NCI-H345 treated with DMSO at 0.1 percent for 48 hours (cell line): ENCODE measurements at regions not wholly inside any gene's neighbourhood (a gene's known extent, or its start where the extent isn't known, plus 50 kb on each side); places are given as distances from the start of the nearest gene placed in this dataset.
"Not testable (repeated sequence)": the region's sequence is repeated elsewhere in the genome, so short reads cannot be mapped to it uniquely, and the experiment has no call there.

Experiments
- DNase-seq: peaks from one replicate; lab custom pipeline; 2025; ENCODE audit not compliant: unreplicated experiment; lab: John Stamatoyannopoulos, UW

- no peak for DNase-seq
Observed at GRCh38 chr13:90648497-90648896, 699.0 kb upstream of the MIR17HG start.

DNA sequence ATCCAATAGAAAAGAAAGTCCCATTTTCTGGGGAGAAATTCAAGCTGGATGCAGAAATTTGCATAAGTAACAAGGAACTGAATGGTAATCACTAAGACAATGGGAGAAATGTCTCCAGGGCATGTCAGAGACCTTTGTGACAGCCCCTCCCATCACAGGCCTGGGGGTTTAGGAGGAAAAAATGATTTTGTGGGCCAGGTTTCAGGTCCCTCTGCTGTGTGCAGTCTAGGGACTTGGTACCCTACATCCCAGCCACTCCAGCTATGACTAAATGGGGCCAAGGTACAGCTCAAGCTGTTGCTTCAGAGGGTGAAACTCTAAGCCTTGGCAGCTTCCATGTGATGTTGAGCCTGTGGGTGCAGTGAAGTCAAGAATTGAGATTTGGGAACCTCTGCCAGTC lies 695.5 kb upstream of the MIR17HG start:
- no peak for DNase-seq

- no peak for DNase-seq
Observed at GRCh38 chr13:90654970-90655369, 692.5 kb upstream of the MIR17HG start.

DNA sequence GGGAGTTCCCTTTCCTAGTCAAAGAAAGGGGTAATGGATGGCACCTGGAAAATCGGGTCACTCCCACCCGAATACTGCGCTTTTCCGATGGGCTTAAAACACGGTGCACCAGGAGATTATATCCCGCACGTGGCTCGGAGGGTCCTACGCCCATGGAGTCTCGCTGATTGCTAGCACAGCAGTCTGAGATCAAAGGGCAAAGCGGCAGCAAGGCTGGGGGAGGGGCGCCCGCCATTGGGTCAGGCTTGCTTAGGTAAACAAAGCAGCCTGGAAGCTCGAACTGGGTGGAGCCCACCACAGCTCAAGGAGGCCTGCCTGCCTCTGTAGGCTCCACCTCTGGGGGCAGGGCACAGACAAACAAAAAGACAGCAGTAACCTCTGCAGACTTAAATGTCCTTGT lies 683.3 kb upstream of the MIR17HG start:
- not testable (repeated sequence) for DNase-seq

DNA sequence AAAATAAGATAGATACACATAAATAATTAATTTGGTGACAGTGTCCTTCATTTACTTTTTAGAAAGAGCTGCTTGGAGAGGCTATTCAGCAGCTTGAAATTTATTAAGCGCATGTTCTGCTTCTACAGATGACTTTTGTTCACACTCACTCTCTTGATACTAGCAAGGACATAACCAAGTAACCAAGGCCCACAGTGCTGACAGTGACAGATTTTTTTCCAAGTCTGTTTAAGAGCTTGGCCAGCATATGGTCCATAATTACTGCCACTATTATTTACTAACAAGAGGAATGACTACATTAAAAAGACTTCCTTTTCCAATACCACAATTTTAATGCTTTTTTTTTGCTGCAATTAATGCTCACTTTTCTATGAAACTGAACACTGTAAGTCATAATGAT lies 673.7 kb upstream of the MIR17HG start:
- DNase-seq: no peak

GRCh38 chr13:90675129-90675528 lies 672.4 kb upstream of the MIR17HG start:
- no peak for DNase-seq

GRCh38 chr13:90680826-90681225 lies 666.7 kb upstream of the MIR17HG start:
- no peak for DNase-seq

GRCh38 chr13:90683711-90684131 lies 663.8 kb upstream of the MIR17HG start:
- no peak for DNase-seq

DNA sequence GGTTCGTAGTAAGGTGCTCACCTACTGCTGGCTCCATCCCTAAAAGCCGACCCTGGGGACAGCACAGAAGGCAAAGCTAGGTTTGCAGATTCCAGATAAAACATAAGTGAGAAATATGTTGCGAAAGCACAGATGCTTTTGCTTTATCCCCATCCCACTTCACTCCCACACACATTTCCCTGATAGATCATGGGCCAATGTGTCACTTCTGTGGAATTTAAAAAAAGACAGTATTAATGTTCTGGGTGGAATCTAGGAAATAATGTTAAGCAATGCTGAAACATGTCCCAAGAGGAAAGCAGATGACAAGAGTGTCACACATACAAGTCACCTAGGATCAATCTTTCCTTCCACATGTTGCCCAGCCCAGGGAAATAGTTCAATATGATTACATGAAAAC lies 661.0 kb upstream of the MIR17HG start:
- no peak for DNase-seq

DNA sequence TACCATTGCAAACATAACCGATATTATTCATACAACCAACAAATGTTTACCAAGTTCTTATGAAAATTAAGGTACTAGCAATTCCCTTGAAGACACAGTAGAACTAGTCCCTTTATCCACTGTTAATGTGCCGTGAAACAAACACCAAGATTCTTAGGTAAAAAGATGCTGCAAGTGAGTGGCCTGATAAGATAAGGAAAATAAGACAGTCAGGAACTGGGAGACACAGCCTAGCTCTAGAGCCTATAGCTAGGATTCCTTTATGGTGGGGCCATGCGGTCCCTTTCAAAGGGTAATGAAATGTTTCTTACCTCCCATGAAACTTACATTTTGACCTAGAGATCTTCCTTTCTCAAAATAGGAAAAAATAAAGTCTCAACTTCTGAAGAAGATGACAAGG lies 658.4 kb upstream of the MIR17HG start:
- DNase-seq: no peak

DNA sequence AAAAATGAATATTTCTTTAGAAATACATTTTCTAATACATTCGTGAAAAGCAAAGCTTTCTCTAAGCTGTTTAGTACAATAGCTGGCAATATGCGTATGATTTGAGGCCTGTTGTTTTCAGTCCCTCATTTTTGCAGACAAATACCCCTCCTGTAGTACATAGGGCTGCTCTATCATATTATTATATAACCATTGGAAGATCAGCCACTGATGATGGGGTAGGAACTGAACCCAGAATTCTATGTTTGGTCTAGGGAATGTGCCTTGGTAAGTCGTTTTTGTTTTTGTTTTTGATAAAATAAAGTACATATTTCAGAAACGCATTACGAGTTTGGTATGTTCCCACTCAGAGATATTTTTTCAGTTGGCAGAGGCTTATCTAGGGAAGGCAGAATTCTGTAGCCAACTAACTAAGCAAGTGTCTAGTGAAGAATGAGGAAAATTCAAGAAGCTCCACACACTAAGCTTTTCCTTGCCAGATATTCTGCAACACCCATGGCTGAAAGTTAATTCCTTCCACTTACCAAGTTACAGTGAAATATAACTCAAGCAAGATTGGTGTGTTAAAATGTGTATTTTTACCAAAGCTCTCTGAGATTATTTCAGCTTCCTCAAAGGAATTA lies 656.9 kb upstream of the MIR17HG start:
- DNase-seq: no peak

GRCh38 chr13:90696254-90696653 lies 651.2 kb upstream of the MIR17HG start:
- DNase-seq: no peak

DNA sequence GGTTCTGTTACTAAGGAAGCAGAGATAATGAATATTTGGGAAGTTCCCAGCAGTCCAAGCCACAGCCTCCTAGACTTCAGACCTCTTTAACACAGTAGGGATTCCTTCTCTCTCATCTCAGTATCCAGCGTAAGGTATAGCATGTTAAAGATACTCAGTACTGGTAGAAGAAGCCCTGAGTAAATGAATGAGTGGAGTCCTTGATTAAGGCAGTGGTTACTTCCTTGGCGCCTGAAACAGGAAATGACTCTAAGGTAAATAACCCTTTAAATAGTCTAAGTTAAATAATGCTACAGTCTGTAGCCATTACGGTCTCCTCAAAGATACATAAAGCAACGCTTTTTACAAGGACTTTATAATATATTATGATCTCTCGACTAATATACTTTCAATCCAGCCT lies 650.8 kb upstream of the MIR17HG start:
- DNase-seq: no peak

GRCh38 chr13:90700340-90700739 lies 647.1 kb upstream of the MIR17HG start:
- DNase-seq: no peak

DNA sequence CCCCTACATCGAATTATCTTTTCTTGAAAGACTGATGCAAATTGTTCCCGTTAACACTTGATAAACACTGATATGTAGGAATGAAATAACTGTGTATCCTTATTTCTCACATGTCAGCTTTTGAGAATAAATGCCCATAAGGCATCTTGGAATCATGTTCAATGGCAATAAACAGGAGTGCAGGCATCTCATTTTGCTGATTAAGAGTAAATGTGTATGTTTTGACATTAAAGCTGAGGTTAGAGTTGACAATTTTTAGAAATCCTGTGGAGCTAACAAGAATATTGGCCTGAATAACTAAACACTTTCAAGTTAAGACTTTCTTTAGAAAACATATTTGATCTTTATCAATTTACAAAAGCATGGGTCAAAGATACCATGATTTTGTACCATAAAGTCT lies 646.2 kb upstream of the MIR17HG start:
- no peak for DNase-seq

- no peak for DNase-seq
Observed at GRCh38 chr13:90702050-90702449, 645.4 kb upstream of the MIR17HG start.

- no peak for DNase-seq
Observed at GRCh38 chr13:90706631-90707030, 640.9 kb upstream of the MIR17HG start.

DNA sequence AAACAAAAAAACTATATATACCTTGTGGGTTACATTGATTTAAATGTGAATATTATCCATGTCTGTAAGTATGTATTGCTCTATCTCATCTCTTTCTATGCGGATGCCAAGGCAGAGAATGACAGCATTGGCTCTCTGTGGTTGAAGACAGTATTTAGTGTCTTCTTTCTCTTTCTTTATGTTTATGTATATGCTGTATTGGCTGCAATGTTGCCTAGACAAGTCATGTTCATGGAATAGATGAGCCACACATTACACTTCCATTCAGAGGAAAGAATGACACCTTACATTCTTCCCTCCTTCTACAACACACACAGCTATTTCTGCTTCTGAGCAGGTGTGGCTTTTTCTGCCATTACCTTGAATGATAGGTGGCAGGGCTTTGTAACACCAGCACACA lies 639.4 kb upstream of the MIR17HG start:
- no peak for DNase-seq

GRCh38 chr13:90709319-90709718 lies 638.2 kb upstream of the MIR17HG start:
- DNase-seq: no peak

- DNase-seq: no peak
Observed at GRCh38 chr13:90710164-90710759, 637.2 kb upstream of the MIR17HG start.

- no peak for DNase-seq
Observed at GRCh38 chr13:90713441-90714133, 633.9 kb upstream of the MIR17HG start.

DNA sequence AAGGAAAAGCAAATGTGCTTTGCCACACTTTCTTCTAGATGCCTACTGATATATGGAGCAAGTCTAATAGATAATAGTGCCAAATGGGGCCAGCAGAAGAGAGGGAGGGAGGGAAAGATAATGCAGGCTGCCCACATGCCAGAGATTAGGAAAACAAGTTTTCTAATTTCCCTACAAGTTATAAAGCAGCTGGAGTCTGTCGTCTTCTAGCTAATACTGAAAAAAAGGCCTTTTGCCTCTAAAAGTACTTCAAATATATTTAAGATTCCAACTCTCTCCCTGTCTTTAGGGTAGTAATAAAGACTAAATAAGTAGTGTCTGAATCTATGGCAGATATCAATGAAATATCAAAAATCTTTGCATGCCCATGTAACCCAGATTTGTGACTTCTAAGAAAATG lies 632.0 kb upstream of the MIR17HG start:
- DNase-seq: no peak
